Right lung (tissue), 2 donors: ENCODE measurements at regions not wholly inside any gene's neighbourhood (a gene's known extent, or its start where the extent isn't known, plus 50 kb on each side); places are given as distances from the start of the nearest gene placed in this dataset.
A peak's percentile ranks its signal among the peaks of the same experiment; 100 is the strongest.
"Not testable (repeated sequence)": the region's sequence is repeated elsewhere in the genome, so short reads cannot be mapped to it uniquely, and the experiment has no call there.

Source experiments
- DNase-seq, 2 donors: peaks; one replicate each; pipeline ENCODE4 v3.0.0-alpha.2; 2013

- peak; percentile 96 to 97 for DNase-seq
Measured at GRCh38 chr4:3955321-3956164, 189.4 kb downstream of the ADRA2C start.

DNA sequence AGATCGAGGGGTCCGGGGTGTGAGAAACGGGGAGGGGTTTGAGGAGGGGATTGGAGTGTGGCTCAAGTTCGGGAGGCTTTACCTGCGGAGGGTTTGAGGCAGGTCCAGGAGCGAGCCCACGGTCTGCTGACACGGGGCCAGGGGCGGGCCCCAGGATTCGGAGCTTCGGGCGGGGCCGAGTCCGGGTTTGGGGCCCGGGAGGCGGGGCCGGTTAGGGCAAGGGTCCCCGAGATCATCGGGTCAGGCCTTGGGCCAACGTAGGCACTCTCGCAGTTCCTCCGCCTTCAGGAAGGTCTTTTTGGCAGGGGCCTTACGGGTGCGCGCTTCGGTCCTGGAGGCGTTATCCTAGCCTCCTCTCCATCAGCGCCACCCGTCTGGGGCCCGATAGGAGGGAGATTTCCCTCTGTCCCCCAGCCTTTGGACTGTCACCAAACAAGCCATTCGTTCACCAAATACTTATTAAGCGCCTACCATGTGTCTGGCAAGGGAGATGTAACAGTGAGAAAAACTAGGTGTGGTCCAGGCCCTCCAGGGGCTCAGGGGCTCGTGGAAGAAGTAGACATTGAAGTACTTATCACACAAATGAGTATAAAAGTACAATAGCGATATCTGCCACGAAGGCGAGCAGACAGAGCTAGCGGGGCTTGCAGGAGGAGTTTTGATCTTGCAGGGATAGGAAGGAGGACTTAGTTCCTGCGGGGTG, 190.1 kb downstream of the ADRA2C start:
- not testable (repeated sequence) for DNase-seq

GRCh38 chr4:3961091-3961672, 195.0 kb downstream of the ADRA2C start:
- not testable (repeated sequence) for DNase-seq

DNA sequence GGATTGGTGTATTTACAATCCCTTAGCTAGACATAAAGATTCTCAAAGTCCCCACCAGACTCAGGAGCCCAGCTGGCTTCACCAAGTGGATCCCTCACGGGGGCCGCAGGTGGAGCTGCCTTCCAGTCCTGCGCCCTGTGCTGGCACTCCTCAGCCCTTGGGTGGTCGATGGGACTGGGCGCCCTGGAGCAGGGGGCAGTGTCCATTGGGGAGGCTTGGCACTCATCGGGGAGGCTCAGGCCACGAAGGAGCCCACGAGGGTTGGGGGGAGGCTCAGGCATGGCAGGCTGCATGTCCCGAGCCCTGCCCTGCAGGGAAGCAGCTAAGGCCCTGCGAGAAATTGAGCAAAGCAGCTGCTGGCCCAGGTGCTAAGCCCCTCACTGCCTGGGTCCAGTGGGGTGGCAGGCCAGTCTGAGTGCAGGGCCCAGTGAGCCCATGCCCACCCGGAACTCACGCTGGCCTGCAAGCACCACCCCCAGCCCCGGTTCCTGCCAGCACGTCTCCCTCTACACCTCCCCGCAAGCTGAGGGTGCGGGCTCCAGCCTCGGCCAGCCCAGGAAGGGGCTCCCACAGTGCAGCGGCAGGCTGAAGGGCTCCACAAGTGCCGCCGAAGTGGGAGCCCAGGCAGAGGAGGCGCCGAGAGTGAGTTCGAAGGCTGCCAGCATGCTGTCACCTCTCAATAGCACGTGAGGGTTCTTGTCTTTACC, 198.5 kb downstream of the ADRA2C start:
- not testable (repeated sequence) for DNase-seq

DNA sequence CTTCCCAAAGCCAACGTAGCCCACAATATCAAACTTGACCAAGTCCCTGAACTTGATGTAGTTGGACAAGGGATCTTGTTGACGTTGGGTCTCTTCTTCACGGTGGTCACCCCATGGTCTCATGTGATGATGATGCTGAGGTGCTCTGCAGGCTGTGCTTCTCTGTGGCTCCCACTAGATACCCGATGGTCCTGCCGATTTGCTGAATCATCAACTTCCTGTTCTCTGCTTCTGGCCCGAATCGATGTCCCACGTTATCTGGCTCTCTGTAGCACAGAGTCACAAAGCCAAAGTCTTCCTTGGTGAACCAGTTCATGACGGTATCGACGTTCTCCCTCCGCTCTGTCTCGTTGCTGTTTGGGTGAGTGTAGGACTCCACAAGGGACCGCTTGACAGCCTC, 201.0 kb downstream of the ADRA2C start:
- DNase-seq: not testable (repeated sequence)

GRCh38 chr4:3972626-3973025, 206.4 kb downstream of the ADRA2C start:
- DNase-seq: not testable (repeated sequence)

DNA sequence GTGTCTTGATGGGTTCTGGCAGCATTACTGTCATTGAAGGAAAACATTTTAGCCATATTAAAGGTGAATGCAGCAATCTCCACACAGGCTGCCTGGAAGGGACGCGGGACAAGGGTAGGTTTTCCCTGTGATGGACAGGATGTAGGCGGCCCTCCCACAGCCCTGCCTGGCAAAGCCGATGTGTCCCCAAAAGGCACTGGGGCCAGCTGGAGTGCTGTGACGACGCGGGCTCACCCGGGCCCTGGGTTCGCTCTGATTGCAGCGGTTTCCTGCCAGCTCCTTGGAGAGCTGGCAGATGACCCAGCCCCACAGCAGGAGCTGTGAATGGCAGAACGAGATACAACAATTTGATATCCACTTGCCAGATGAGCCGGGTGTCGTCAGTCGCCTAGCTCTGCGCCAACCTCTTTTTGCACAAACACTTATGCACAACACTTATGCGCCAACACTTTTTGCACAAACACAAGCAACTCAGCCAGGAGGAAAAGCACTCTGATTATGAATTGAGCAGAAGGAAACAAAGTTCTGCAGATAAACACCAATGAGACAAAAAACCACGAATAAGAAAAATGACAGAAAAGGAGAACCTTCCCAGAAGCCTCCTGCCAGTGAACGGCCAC, 207.5 kb downstream of the ADRA2C start:
- not testable (repeated sequence) for DNase-seq

DNA sequence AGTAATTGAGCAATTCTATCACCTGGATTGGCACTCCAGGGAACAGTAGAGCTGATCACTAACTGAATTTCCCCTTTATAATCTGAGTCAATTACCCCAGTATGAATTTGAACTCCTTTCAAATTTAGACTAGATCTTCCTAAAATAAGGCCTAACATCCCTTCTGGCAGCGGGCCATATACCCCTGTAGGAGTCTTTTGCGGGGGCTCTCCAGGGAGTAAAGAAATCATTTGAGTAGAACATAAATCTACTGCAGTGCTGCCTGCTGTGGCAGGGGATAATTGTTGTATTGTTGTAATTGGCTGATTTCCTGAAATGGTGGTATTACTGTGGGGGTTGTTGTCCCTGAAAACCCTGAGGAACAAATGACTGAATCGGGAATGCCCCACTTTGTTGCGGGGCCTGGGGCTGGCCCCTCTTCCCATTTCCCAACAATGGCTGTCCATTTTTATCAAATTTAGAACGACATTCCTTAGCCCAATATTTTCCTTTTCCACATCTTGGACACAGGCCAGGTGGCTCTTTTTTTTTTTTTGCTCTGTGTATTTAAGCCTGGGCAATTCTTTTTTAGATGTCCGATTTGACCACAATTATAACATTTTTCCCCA, 217.4 kb downstream of the ADRA2C start:
- DNase-seq: not testable (repeated sequence)

GRCh38 chr4:3984796-3985195, 218.6 kb downstream of the ADRA2C start:
- DNase-seq: not testable (repeated sequence)

- not testable (repeated sequence) for DNase-seq
Measured at GRCh38 chr4:3986412-3986811, 220.2 kb downstream of the ADRA2C start.

GRCh38 chr4:3997386-3997785, 229.3 kb downstream of the OTOP1 start:
- DNase-seq: not testable (repeated sequence)

- not testable (repeated sequence) for DNase-seq
Measured at GRCh38 chr4:4004036-4004435, 222.7 kb downstream of the OTOP1 start.

- DNase-seq: not testable (repeated sequence)
Measured at GRCh38 chr4:4004702-4005101, 222.0 kb downstream of the OTOP1 start.

DNA sequence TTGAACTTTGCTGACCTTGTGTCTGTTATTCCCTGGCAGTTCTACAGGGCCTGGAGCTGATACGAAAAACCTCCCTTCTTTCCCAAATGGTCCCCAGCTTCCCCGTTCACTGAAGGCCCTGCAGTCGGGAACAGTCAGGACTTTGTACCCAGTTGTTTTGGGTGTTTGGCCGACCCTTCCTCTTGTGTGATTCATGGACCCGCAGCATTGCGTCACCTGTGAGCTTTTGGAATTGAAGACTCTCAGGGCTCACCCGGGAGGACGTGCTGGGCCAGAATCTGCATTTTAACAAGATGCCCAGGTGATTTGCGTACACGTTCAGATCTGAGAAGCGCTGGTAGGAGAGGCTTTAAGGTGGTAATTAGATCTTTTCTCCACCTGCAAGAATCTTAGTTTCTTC, 220.4 kb downstream of the OTOP1 start:
- DNase-seq: not testable (repeated sequence)

- DNase-seq: not testable (repeated sequence)
Measured at GRCh38 chr4:4019071-4019470, 207.7 kb downstream of the OTOP1 start.

DNA sequence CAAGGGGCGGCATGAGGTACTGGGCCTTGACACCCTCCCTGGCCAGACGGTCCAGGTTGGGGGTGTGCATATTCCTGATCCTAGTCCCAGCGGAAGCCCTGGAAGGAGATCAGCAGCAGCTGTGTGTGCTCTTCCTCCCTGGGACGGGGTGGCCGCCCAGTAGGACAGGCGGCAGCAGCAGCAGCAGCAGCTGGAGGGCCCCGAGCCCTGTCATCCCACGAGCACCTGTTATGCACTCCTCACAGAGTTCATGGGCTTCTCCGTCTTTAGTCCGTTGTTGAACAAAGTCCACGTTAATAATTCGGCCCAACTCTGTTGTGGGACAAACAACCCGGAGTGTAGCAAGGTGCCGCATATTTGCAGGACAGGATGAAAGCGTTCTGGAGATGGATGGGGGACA, 205.6 kb downstream of the OTOP1 start:
- DNase-seq: not testable (repeated sequence)

GRCh38 chr4:4026708-4027107, 200.0 kb downstream of the OTOP1 start:
- DNase-seq: not testable (repeated sequence)

DNA sequence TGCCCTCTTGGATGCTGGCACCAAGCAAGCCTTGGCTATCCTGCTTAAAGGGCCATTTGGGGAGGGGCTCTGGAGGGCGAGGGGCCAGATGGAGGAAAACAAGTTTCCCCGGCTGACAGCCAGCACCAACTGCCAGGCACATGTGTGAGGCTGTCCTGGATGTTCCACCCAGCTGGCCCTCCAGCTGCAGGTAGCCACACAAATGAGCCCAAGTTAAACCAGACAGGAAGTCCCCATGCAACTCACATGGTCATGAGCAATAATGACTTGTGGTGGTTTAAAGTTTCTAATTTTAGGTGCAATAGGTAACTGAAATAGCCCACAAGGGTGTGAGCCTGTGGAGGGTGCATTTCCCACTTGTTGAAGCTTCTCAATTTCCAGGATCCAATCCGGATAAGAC, 198.0 kb downstream of the OTOP1 start:
- DNase-seq: not testable (repeated sequence)

DNA sequence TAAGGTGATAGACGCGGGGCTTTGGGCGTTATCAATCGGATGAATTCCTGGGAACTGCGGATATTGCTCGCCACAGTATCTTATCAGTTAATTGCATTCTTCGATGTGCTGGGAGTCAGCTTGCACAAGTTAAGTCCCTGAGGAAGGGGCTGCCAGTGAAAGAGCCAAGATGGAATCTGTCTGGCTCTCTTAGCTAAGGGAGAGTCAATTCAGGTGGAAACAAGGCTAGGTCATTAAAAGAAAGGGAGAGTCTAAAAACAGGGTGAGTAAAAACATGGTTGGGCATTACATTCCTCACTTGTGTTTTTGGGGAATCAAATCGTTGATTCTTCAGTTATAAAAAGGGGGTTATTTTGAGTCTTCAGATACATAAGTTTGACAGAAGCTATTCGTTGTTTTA, 196.2 kb downstream of the OTOP1 start:
- not testable (repeated sequence) for DNase-seq

DNA sequence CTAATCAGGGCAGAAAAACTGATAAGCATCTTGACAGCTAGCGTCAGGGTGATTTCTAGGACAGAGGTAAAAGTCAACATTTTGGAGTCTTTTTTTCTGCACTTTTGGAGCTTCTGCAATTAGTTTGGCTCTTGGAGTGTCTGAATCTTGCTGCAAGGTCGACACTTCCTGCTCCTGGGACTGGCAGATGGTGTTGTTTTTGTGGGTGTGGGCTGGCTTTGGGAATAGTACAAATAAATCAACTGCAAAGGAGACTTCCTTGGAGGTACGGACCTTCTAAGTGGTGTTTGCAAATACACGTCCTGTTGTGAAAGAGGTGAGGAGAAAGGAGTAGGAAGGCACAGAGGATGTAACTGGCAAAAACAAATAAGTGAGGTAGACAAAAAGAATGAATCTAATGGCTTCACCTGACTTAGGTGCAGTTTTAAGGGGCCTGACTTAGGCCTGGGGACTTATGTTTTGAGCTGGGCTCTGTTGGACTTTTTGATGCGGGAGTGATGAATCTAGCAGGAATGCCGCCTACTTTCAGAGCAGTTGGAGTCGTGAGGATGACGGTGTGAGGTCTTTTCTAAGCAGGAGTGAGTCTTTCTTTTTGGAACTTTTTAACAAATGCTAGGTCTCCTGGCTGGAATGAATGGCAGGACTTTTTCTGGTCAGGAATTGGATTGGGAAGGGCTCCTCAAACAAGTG, 195.1 kb downstream of the OTOP1 start:
- DNase-seq: not testable (repeated sequence)
